Sigmoid colon (tissue), 4 donors: ENCODE measurements at regions not wholly inside any gene's neighbourhood (a gene's known extent, or its start where the extent isn't known, plus 50 kb on each side); places are given as distances from the start of the nearest gene placed in this dataset.

Source experiments
- CTCF ChIP-seq, 4 experiments: fragments of 450-650 bp in 3 of 4; fragments of 200-600 bp in 1 of 4; IDR thresholded peaks; one replicate each; pipeline ENCODE4 v1.5.1; 2016 to 2019; ENCODE audit warnings: antibody characterized with exemption in 4 of 4, mild to moderate bottlenecking in 3 of 4, moderate library complexity in 2 of 4
- EP300 ChIP-seq, 4 donors: sonication (generic); formaldehyde crosslinking; IDR thresholded peaks; one replicate each; pipeline ENCODE4 v1.6.1; 2017; ENCODE audit warnings: antibody characterized with exemption in 4 of 4

- no peak for TF ChIP-seq CTCF (IDR thresholded peaks at IDR 0.05)
- no peak for TF ChIP-seq EP300 (IDR thresholded peaks at IDR 0.05)
Measured at GRCh38 chr2:122805346-122805745, 1049.9 kb downstream of the TSN start.
